ENCODE measurements at regions not wholly inside any gene's neighbourhood (a gene's known extent, or its start where the extent isn't known, plus 50 kb on each side); places are given as distances from the start of the nearest gene placed in this dataset.
A peak's percentile ranks its signal among the peaks of the same experiment; 100 is the strongest.

GRCh38 chr9:105007143-105007542 lies 79.2 kb upstream of the ABCA1 start:
- TF ChIP-seq, protein P1, sequence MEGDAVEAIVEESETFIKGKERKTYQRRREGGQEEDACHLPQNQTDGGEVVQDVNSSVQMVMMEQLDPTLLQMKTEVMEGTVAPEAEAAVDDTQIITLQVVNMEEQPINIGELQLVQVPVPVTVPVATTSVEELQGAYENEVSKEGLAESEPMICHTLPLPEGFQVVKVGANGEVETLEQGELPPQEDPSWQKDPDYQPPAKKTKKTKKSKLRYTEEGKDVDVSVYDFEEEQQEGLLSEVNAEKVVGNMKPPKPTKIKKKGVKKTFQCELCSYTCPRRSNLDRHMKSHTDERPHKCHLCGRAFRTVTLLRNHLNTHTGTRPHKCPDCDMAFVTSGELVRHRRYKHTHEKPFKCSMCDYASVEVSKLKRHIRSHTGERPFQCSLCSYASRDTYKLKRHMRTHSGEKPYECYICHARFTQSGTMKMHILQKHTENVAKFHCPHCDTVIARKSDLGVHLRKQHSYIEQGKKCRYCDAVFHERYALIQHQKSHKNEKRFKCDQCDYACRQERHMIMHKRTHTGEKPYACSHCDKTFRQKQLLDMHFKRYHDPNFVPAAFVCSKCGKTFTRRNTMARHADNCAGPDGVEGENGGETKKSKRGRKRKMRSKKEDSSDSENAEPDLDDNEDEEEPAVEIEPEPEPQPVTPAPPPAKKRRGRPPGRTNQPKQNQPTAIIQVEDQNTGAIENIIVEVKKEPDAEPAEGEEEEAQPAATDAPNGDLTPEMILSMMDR (IDR thresholded peaks at IDR 0.05; ENCODE audit: extremely low read depth in 1 of 2, insufficient read depth in 1 of 2, low read depth in 1 of 2, low read length in 2 of 2): no peak
- TF ChIP-seq EZH2 (IDR thresholded peaks at IDR 0.05; ENCODE audit: borderline replicate concordance, low read depth, low read length, severe bottlenecking) (no peak), POLR2AphosphoS5 (IDR thresholded peaks at IDR 0.05; ENCODE audit: insufficient read depth, low read depth, low read length) (no peak), POLR2A (IDR thresholded peaks at IDR 0.05; ENCODE audit: low read depth, low read length) (no peak), JUN (IDR thresholded peaks at IDR 0.05; ENCODE audit: borderline replicate concordance, insufficient read depth, insufficient read length, low read depth) (peak; percentile 62), FOS (IDR thresholded peaks at IDR 0.05; ENCODE audit: borderline replicate concordance, insufficient read depth, low read length) (peak; percentile 78), GATA2 (IDR thresholded peaks at IDR 0.05; ENCODE audit: insufficient read depth, insufficient read length, low read depth, low read length) (no peak), MYC (IDR thresholded peaks at IDR 0.05; ENCODE audit: low read depth, low read length) (no peak)
- TF ChIP-seq, protein P2, sequence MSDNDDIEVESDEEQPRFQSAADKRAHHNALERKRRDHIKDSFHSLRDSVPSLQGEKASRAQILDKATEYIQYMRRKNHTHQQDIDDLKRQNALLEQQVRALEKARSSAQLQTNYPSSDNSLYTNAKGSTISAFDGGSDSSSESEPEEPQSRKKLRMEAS (IDR thresholded peaks at IDR 0.05; ENCODE audit: insufficient read depth, insufficient read length): no peak

Measured in endothelial cell of umbilical vein (primary cell).